T-helper 1 cell (primary cell): ENCODE measurements at regions not wholly inside any gene's neighbourhood (a gene's known extent, or its start where the extent isn't known, plus 50 kb on each side); places are given as distances from the start of the nearest gene placed in this dataset.
"Not testable (repeated sequence)": the region's sequence is repeated elsewhere in the genome, so short reads cannot be mapped to it uniquely, and the experiment has no call there.

Experiments
- DNase-seq, 5 donors: peaks; one replicate each; pipeline ENCODE4 v3.0.0-alpha.2; 2012 to 2020

DNA sequence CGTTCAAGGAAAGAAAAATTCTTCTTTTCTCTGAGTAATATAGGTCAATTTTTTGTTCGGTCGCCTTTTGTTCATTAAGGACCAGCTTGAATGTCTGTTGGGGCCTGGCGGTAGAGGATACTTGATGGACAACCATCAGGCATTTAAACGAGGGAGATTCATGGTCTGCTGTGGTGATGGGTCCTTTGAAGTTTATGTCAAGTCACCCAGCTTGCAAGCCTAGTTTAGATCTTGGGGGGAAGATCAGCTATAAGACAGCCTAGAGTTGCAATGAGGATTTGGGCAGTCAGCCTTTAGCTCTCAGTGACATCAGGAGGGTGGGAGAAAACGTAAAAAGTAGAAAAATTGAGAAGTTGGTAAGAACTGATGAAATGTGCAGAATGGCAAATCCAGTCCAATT is 80.2 kb upstream of the SPRY4 start:
- no peak for DNase-seq

DNA sequence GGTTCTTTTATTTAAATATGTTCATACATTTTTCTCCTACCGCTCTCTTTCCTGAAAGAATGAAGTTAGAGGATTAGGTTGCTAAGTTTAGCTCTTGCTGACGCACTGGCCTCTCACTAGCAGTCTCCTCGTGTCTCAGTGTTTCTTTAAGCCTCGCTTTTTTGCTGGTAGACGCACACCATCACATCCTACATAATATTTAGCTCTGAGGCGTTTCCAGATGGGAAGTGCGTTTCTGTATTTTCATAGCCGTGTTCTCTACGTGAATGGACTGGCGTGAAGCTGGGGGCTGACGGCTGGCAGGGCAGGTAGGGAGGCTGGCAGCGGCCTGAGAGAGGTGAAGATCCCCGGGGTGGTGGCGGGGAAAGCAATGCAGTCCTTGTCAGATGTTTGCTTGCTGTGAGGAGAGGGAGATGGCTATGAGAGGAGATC is 79.2 kb upstream of the SPRY4 start:
- DNase-seq = no peak

DNA sequence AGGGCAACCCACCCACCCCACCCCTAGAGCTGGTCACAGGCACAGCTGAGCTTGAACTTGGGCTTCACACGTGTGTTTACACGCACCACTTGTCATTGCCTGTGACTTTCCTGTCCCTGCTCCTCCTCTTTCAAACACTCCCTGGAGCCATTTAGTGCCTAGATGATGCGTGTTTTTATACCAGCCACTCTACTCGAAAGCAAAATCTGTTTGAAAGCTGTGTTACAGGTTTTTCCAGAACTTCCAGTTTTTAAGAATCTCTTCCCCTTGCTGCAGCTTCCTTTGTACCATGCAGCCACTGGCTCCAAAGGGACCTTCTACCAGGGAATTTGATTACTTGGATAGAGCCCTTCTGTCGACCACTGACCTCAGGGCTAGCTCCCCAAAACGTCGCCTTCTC is 78.8 kb upstream of the SPRY4 start:
- no peak for DNase-seq

DNA sequence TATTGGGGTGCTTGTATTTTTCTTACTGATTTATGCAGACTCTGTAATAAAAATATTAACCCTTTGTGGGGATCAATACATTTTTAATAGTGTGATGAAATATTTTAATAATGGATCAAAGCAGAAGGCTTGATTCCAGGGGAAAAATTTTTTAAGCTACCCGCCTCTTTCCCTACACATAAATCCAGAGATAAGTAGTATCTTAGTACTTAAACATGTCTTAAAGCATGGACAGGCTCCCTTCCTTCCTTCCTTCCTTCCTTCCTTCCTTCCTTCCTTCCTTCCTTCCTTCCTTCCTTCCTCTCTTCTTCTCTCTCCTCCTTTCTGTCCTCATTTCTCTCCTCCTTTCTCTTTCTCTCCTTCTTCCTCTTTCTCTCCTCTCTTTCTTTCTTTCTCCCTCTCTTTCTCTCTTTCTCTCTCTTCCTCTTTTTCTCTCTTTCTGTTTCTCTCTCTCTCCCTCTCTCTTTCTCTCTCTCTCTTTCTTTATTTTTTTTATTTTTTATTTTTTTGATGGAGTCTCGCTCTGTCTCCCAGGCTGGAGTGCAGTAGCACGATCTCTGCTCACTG is 78.0 kb upstream of the SPRY4 start:
- no peak for DNase-seq

DNA sequence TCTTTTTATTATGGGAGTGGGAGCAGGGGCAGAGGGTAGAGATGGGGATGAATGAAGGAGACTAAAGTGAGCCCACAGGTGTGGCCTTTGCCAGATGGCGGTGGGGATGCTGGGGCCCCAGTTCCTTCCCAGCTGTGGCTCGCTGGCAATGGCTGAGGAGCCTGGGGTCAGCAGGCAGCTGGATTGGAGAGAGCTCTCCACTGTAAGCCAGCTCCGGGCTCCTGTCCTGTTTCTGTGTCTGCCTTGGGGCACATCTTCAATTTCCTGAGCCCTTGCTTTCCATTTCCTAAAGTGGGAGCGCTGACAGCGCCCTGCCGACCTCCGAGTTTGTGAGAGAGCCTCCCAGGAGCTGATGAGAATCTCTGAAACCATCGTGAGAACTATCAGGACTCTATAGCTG is 75.6 kb upstream of the SPRY4 start:
- no peak for DNase-seq

DNA sequence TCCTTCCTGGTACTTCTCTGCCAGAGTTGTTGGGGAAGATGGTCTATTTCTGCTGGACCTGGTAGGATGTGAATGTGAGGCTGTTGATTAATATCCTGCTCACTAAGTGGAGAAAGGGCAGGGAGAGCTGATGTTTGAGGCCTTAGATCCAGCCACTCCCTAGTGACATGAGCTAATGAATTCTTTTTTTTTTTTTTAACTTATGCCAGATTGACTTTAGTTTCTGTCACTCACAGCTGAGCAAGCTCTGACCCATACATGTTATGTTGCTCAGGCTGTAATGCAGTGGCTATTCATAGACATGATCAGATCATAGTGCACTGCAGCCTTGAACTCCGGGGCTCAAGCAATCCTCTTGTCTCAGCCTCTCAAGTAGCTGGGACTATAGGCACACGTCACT is 75.1 kb upstream of the SPRY4 start:
- DNase-seq = no peak

DNA sequence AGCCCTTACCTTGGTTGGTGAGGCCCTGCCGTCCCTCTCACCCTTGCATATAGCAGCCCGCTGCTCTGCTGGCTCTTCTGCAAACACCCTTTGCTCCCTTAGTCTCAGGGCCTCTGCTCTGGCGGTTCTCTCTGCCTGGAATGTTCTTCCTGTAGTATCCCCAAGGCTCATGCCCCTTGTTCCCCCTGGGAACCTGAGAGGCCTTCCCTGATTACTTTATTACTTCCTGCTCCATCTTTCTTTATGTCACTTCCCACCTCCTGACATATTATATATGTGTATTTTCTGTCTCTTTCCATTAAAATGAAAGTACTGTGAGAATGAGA is 73.9 kb upstream of the SPRY4 start:
- no peak for DNase-seq

DNA sequence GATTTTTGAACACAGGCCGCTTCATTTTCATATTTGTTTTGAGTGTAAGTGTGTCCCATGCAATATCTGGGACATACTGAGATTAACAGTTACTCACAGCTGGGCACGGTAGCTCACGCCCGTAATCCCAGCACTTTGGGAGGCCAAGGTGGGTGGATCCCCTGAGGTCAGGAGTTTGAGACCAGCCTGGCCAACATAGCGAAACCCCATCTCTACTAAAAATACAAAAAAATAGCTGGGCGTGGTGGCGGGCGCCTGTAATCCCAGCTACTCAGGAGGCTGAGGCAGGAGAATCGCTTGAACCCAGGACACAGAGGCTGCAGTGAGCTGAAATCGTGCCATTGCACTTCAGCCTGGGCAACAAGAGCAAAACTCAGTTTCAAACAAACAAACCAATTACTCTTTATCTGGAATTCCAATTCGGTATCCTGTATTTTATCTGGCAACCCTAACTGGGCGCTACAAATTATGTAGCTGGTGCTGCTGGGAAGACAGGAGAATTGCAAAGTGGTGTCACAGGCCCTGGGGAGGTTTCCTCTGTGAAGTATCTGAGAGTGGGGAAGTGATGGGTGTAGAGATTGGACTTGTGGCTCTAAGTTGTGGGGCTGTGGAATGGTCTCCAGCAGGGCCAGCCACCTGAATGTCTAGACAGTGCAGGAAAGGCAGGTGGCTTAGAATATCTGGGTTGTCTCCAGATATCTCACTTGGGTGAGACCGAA is 73.3 kb upstream of the SPRY4 start:
- not testable (repeated sequence) for DNase-seq

DNA sequence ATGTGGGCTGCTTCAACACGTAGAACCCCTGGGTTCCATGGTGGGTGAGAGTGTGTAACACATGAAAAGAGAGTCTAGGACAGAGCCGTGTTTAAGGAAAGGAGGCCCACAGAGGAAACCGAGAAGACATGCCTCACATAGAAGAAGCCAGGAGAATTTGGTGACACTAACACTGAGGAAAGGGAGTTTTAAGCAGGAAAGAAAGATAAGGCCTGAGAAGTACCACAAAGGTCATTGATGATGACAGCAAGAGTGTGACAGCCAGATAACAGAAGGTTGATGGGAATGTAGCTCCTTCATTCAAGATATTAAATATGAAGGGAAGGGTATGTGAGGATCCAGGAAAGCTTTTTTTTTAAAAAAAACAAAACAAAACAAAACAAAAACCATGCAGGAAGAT is 72.4 kb upstream of the SPRY4 start:
- DNase-seq = no peak

DNA sequence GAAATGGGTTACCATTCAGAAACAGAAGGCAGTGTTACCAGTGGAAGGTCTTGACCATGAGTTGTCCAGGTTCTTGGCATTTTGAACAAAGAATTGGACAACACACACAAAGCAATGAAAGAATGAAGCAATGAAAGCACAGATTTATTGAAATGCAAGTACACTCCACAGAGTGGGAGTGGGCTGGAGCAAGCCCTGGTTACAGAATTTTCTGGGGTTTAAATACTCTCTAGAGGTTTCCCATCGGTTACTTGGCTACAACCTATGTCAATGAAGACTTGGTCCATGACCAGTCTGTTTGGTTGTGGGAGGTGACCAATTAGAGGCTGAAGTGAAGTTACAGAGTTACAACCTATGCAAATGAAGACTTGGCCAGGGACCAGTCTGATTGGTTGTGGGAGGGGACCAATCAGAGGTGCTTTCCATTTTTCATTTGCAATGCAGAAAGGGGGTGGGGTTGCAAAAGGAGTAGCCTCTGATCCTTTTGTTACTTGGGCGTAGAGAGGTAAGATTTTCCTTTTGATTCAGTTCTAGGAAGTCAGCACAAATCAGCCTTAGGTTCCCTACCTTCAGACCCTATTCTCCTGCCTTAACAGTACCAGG is 71.7 kb upstream of the SPRY4 start:
- no peak for DNase-seq

DNA sequence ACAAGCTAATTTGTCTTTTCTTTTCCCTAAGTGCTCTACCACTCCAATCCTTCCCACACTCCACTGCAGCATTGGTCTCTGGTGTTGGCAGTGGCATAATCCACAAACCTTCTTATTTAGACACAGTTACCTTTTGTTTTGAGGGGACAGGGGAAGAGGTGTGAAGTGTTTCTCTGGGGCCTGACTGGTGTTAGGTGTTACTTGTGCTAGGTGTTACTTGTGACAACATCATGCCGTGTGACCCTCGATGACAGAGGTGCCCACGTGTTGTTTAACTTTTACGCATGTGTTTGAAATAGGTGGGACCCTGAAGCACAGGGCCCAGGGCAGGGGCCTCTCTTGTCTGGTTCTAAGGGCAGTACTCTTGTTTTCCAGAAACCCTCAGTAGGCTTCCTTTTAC is 70.5 kb upstream of the SPRY4 start:
- DNase-seq = no peak

DNA sequence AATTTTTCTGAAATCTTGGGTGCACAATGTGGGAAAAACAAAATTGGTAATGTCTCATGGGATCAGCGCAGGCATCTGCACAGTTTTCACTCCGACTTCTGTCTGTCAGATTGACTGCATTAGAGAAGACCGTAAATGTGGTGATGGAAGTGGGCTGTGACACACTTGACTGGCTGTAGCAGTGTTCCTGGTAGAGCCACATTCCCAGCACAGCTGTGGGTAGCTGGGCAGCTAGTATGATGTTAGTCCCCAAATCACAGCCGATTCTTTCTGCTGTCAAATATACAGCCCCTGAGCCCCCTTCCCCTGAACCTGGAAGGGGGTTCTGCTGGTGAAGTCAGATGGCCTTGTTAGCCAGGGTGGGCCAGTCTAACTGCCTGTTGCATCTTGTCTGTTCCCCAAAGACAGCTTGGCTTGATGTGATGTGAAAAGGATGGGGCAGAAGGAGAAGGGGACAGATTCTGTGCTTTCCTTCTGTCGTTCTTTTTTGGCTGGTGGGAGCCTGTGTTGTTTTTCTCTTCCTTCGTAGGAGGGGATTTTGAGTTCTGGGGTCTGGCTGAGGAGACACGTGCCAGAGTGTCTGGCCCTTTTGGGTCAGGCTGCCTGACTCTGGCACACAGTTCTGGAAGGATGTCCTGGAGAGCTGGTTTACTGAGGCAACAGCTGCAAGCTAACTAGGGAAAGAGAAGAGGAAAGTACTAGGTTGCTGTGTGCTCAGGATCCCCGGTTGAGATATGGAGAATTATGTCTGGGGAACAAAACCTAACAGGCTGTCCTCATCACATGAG is 66.4 kb upstream of the SPRY4 start:
- DNase-seq = no peak

DNA sequence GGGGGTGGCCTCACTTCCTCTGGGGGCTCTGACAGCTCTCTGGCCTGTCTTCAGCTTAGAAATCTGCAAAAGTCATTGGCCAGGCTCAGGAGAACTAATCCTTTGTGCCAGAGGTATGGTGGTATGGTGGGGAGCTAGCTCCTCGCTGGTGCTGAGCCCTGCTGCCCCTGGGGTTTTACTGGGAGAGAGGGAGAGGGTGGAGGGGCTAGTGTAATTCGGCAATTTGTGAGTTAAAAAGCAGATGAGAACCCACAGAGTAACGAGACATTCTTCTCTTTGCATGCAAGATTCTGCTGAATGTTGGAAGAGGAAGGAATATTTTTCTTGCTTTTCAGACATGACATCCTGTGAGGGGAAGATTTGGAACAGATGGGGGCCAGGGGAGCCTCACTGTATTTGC is 65.5 kb upstream of the SPRY4 start:
- DNase-seq = no peak

DNA sequence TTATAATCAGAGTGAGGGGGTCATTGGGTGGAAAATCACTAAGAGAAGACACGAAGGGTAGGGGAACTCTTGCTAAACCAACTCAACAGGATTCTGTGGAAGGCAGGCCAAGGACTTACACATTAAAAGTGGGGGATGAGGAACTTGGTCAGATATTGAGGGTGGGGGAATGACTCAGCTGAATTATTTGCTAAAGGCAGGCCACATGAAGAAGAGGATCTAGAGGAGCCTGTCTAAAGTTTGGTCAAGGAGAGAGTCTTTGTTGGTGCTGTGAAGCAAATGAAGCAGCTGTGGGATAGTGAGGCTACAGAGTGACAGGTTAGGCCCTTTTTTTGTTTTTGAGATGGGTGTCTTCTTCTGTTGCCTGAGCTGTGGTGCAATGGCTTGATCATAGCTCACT is 63.9 kb upstream of the SPRY4 start:
- DNase-seq = no peak

DNA sequence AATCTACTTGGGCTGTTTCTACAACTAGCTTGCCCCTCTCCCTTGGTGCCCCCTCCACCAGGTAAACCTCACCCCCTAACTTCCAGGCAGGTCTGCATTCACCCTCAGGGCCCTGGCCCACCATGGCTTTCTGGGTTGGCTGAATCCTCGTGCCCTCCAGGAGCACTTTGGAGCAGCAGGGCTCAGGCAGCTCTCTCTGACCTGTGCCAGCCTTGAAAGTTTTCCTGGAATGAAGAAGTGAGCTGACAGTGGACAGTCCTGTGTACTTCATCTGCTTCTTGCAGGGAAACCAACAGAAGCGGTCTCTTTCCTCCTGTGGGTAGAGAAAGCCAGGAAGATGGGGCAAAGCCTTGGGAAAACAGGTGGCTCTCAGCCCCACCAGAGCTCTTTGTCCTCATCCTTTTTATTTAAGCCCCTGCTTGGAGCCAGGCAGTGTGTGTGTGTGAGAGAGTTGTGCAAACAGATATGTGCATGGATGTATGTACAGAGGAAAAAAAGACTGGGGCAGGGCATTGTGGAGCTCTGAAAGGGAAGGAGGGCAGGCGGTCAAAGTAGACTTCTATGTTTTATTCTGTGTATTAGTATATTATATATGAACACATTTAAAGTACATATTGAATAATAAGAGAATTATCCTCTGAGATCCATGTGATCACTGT is 62.3 kb upstream of the SPRY4 start:
- no peak for DNase-seq

DNA sequence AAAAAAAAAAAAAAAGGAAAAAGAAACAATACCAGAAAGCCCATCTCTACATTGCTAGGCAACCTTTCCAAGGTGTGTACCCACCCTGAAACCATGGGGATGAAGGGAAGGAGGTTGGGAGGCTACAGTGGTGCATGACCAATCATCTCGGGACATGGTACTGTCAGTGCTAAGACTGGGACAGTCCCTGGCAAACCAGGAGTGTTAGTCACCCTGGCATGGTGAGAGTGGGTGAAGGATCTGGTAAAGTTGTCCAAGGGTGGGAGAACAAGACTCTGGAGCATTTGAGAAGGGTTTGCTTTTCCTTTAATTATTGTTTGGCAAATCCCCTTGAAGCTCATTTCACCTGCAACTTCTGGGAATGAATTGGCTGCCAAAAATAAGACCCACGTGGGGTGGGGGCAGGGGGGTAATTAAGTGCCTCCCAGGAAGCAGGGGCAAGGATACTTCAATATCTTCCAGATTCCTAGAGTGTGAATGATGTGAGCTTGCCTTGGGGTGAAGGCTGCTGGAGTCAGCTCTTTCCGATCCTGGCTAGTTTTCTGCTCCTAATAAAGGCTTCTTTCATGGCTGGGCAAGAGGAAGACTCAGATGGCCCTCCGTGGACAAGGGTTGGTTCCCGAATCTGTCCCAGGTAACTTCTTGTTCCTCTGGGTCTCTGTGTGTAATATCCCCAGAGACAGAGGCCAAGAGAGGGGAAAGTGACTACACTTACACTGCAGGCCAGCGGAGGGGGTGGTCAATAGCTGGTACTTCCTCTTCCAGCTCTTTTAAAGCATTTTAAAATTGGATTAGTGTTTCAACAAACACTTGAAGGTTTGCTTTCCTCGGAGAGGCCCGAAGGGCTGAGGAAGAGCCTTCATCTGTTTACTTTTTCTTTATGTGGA is 61.6 kb upstream of the SPRY4 start:
- no peak for DNase-seq

DNA sequence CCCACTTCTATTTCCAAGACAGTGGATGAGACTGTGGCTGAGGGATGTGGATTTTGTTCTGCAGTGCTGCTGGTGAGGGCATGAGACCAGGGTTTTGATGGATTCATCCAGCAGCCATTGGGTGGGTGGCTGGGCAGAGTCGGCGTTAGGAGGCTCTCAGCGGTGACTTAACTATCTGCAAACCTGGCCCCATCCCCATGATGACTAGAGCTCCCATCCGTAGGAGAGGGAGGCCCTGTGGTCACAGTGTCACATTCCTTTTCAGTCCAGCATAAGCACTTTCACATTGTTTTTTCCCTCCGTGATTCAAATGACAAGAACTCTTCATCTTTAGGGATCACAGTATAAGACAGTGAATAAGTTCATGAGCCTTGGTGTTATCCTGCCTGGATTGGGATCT is 60.4 kb upstream of the SPRY4 start:
- DNase-seq = no peak

DNA sequence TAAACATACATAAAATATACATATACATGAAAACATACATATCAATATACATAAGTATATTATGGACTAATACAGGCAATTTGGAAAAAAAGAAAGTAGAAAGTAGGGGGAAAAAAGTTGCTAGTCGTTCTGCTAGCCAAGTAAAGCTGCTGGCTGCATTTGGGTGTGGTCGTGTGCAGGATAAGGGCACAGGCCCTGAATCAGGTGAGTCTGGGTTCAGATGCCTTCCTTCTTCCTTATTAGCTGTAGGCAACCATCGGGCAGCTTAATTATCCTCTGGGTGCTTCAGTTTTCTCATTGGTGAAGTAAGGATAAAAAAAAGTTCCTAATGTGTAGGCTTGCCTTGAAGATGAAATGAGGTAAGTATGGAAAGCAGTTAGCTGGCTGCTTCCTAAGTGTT is 59.2 kb upstream of the SPRY4 start:
- DNase-seq = no peak

DNA sequence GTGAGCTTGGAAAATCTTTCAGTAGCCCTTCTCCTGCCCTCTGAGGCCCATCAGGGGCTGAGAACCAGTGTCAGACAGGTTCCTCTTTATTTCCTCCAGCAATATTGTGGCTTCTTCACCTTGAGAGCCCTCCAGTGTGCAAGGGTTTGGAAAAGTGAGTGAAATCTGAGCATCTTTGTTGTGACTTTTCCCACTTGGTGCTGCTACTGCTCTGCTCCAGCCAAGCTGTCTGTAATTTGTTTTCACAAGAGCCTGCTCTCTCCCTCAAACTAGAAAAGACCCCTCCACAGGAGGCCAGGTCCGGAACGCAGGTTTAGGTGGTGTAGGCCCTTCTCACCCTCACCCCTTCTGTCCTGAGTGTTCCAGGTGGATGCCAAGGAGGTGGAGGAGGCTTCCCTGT is 57.4 kb upstream of the SPRY4 start:
- no peak for DNase-seq

DNA sequence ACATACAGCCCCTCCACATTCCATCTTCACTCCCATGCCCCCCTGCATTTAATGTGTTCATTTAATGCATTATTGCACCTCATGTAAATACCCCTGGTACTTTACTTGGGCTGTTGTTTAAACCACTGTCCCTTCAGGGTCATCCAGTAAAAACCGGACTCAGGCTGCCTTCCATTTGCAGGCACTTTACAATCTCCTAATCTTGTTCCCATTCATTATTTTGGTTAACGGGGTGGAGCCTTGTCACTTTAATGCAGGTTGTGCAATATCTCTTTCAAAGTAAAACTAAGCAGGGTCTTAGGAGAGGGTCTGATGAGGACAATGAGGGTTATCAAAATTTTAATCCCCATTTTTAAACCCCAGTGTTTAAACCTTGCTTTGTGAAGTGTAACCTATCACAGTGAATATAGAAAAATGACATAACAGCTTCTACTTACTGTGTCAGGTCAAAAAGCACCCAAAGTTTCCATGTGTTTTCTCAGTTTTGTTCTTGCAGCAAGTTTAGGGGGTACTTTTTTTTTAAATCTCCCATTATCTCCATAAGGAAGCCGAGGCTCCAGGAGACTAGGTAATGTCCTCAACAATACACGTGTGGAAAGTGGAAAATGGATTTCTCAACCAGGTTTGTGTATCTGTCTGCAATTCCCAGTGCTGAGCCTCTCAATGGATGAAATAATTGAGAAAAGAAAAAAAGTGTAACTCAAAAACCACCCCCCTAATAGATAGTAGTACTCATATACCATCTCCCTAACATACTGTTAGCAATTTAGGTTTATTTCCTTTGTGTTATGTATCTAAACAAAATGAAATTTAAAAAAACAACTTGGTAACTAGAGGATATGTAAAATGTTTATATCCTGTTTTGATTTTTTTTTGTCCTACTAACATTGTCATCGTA is 54.2 kb upstream of the SPRY4 start:
- DNase-seq = no peak

DNA sequence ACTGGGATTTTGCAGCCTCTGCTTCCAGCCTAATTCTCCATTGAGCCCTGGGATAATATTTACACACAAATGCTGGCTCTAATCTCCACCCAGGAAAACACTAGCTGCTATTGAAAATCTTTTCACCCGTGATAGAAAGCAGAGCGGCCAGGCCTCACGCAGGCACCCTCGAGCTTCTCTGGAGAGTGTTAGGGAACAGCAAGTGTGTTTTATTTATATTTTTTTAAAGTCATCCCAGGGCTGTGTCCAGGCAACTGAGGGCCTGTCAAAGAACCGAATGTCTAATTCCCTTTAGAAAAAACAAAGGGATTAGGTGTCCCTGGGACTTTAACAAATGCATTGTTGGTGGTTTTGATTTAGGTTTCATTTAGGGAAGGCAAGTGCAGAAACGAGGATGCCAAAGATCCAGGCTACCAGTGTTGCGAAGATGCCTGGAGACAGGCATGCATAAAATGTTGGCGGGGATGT is 51.2 kb upstream of the SPRY4 start:
- no peak for DNase-seq
